Gastrocnemius medialis (tissue), 4 donors: ENCODE measurements at regions not wholly inside any gene's neighbourhood (a gene's known extent, or its start where the extent isn't known, plus 50 kb on each side); places are given as distances from the start of the nearest gene placed in this dataset.

Experiments used
- POLR2A ChIP-seq, 2 donors: fragments of 450-650 bp; IDR thresholded peaks; one replicate each; pipeline ENCODE4 v1.6.1; 2017; ENCODE audit warnings: antibody characterized with exemption in 2 of 2, mild to moderate bottlenecking in 2 of 2, moderate library complexity in 2 of 2
- TF ChIP-seq, protein P1 (sequence below), 5 experiments: fragments of 450-650 bp in 3 of 5; fragments of 200-600 bp in 2 of 5; sonication (generic) in 2 of 5; IDR thresholded peaks in 4 of 5; conservative IDR thresholded peaks in 1 of 5; 1 replicate in 4 of 5; 2 replicates in 1 of 5; pipeline ENCODE4 v1.5.1; 2016 to 2019; ENCODE audit warnings: antibody characterized with exemption in 5 of 5, mild to moderate bottlenecking in 3 of 5, moderate library complexity in 3 of 5

DNA sequence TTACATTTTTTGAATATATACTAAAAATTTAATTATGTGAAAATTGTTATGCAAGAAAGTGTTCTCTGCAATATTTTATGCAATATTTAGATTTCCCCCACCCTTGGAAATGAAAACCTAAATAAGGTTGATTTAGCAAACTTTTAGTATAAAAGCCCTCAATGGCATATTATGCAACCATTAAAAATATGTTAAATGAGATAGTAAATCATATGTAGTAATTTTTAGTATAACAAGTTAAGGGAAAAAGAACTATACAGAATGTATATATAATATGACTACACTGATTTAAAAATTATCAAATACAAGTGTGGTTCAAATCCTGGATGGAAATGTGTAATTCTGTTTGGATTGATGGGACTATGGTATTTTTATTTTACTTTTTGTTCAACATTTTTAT is 116.9 kb upstream of the MEF2C start:
- TF ChIP-seq, protein P1, sequence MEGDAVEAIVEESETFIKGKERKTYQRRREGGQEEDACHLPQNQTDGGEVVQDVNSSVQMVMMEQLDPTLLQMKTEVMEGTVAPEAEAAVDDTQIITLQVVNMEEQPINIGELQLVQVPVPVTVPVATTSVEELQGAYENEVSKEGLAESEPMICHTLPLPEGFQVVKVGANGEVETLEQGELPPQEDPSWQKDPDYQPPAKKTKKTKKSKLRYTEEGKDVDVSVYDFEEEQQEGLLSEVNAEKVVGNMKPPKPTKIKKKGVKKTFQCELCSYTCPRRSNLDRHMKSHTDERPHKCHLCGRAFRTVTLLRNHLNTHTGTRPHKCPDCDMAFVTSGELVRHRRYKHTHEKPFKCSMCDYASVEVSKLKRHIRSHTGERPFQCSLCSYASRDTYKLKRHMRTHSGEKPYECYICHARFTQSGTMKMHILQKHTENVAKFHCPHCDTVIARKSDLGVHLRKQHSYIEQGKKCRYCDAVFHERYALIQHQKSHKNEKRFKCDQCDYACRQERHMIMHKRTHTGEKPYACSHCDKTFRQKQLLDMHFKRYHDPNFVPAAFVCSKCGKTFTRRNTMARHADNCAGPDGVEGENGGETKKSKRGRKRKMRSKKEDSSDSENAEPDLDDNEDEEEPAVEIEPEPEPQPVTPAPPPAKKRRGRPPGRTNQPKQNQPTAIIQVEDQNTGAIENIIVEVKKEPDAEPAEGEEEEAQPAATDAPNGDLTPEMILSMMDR (IDR thresholded peaks at IDR 0.05 in 4 of 5, conservative IDR thresholded peaks at IDR 0.05 in 1 of 5), result no peak
- no peak for TF ChIP-seq POLR2A (IDR thresholded peaks at IDR 0.05)
